SK-N-SH treated with all-trans-retinoic acid at 6 μM for 48 hours (cell line): ENCODE measurements at regions not wholly inside any gene's neighbourhood (a gene's known extent, or its start where the extent isn't known, plus 50 kb on each side); places are given as distances from the start of the nearest gene placed in this dataset.

ENCODE experiments used
- ATAC-seq: fragments of 200-7000 bp; cut with Tn5 transposase; 3 replicates; pipeline ENCODE4 v1.9.1; 2020; ENCODE audit warnings: mild to moderate bottlenecking, moderate library complexity
- ARNTL ChIP-seq: fragments of 450-650 bp; formaldehyde crosslinking; IDR thresholded peaks from 2 replicates; pipeline ENCODE4 v1.5.0; 2020; ENCODE audit warnings: low read depth, mild to moderate bottlenecking, moderate library complexity, borderline replicate concordance
- BACH2 ChIP-seq: fragments of 250-450 bp; sonication (Bioruptor Pico); IDR thresholded peaks from 2 replicates; pipeline ENCODE4 v1.9.0; 2021; ENCODE audit warnings: mild to moderate bottlenecking, borderline replicate concordance
- CSDC2 ChIP-seq: fragments of 250-450 bp; sonication (Bioruptor Pico); IDR thresholded peaks from 2 replicates; pipeline ENCODE4 v1.5.0; 2020; ENCODE audit warnings: mild to moderate bottlenecking, moderate library complexity
- CSRNP3 ChIP-seq: fragments of 250-450 bp; sonication (Bioruptor Pico); IDR thresholded peaks from 2 replicates; pipeline ENCODE4 v1.5.1; 2021; ENCODE audit warnings: mild to moderate bottlenecking, moderate library complexity
- ESRRG ChIP-seq: fragments of 250-450 bp; sonication (Bioruptor Pico); IDR thresholded peaks from 2 replicates; pipeline ENCODE4 v1.6.1; 2021; ENCODE audit warnings: mild to moderate bottlenecking
- GLIS3 ChIP-seq: fragments of 250-450 bp; sonication (Bioruptor Pico); IDR thresholded peaks from 2 replicates; pipeline ENCODE4 v1.5.0; 2020; ENCODE audit warnings: mild to moderate bottlenecking, moderate library complexity
- ISL1 ChIP-seq: fragments of 250-450 bp; sonication (Bioruptor Pico); IDR thresholded peaks from 2 replicates; pipeline ENCODE4 v2.1.2; 2022; ENCODE audit warnings: mild to moderate bottlenecking, moderate library complexity
- OSR1 ChIP-seq: fragments of 250-450 bp; sonication (Bioruptor Pico); IDR thresholded peaks from 2 replicates; pipeline ENCODE4 v1.8.0; 2022; ENCODE audit warnings: moderate library complexity, mild to moderate bottlenecking, inconsistent platforms
- PATZ1 ChIP-seq: fragments of 250-450 bp; sonication (Bioruptor Pico); IDR thresholded peaks from 2 replicates; pipeline ENCODE4 v1.8.0; 2020; ENCODE audit warnings: mild to moderate bottlenecking, moderate library complexity, borderline replicate concordance
- POU6F1 ChIP-seq: fragments of 250-450 bp; sonication (Bioruptor Pico); IDR thresholded peaks from 2 replicates; pipeline ENCODE4 v1.8.0; 2021; ENCODE audit warnings: low read depth, mild to moderate bottlenecking, moderate library complexity, borderline replicate concordance
- PPARA ChIP-seq: fragments of 250-450 bp; sonication (Bioruptor Pico); IDR thresholded peaks from 2 replicates; pipeline ENCODE4 v1.5.0; 2020; ENCODE audit warnings: mild to moderate bottlenecking, borderline replicate concordance
- RARB ChIP-seq: fragments of 250-450 bp; sonication (Bioruptor Pico); IDR thresholded peaks from 2 replicates; pipeline ENCODE4 v1.8.0; 2021; ENCODE audit warnings: mild to moderate bottlenecking, moderate library complexity
- SNAI2 ChIP-seq: fragments of 250-450 bp; sonication (Bioruptor Pico); IDR thresholded peaks from 2 replicates; pipeline ENCODE4 v1.5.0; 2020; ENCODE audit warnings: mild to moderate bottlenecking, moderate library complexity
- TCF4 ChIP-seq: fragments of 250-450 bp; sonication (Bioruptor Pico); IDR thresholded peaks from 2 replicates; pipeline ENCODE4 v1.8.0; 2021; ENCODE audit warnings: mild to moderate bottlenecking, moderate library complexity, borderline replicate concordance
- TOX ChIP-seq: fragments of 250-450 bp; sonication (Bioruptor Pico); IDR thresholded peaks from 2 replicates; pipeline ENCODE4 v1.8.0; 2021; ENCODE audit warnings: mild to moderate bottlenecking, moderate library complexity, borderline replicate concordance
- TSHZ2 ChIP-seq: fragments of 250-450 bp; sonication (Bioruptor Pico); IDR thresholded peaks from 2 replicates; pipeline ENCODE4 v1.5.0; 2020; ENCODE audit warnings: mild to moderate bottlenecking, moderate library complexity
- ZC3H10 ChIP-seq: fragments of 250-450 bp; sonication (Bioruptor Pico); IDR thresholded peaks from 2 replicates; pipeline ENCODE4 v1.5.1; 2021; ENCODE audit warnings: mild to moderate bottlenecking, moderate library complexity
- ZFP3 ChIP-seq: fragments of 250-450 bp; sonication (Bioruptor Pico); IDR thresholded peaks from 2 replicates; pipeline ENCODE4 v1.5.0; 2020; ENCODE audit warnings: mild to moderate bottlenecking, moderate library complexity
- ZFP30 ChIP-seq: fragments of 450-650 bp; formaldehyde crosslinking; IDR thresholded peaks from 2 replicates; pipeline ENCODE4 v1.5.0; 2022; ENCODE audit warnings: mild to moderate bottlenecking, moderate library complexity
- ZNF565 ChIP-seq: fragments of 450-650 bp; formaldehyde crosslinking; conservative IDR thresholded peaks from 2 replicates; pipeline ENCODE4 v1.5.0; 2020; ENCODE audit warnings: low read depth, mild to moderate bottlenecking, moderate library complexity
- ZNF70 ChIP-seq: fragments of 450-650 bp; formaldehyde crosslinking; IDR thresholded peaks from 2 replicates; pipeline ENCODE4 v1.5.0; 2020; ENCODE audit warnings: mild to moderate bottlenecking, moderate library complexity
- ZNF8 ChIP-seq: fragments of 450-650 bp; formaldehyde crosslinking; IDR thresholded peaks from 2 replicates; pipeline ENCODE4 v1.5.0; 2020; ENCODE audit warnings: mild to moderate bottlenecking, moderate library complexity

- peak; percentile 51; the same call in 1 of the 3 replicates for ATAC-seq
- TF ChIP-seq ZNF8 (CRISPR knock-in tag) (no peak), PPARA (CRISPR knock-in tag) (no peak)
These were observed 68.5 kb downstream of the SLC24A2 start for GRCh38 chr9:19720377-19720776.

GRCh38 chr9:19703702-19704101, 85.1 kb downstream of the SLC24A2 start:
- ATAC-seq: no peak
- TF ChIP-seq ZFP30 (CRISPR knock-in tag): no peak
- no peak for TF ChIP-seq TOX (CRISPR knock-in tag)
- TF ChIP-seq ZC3H10: no peak
- TF ChIP-seq PATZ1: no peak
- no peak for TF ChIP-seq ESRRG
- TF ChIP-seq OSR1 (CRISPR knock-in tag): no peak
- TF ChIP-seq ZNF8 (CRISPR knock-in tag): no peak
- TF ChIP-seq CSDC2 (CRISPR knock-in tag): no peak
- TF ChIP-seq TCF4 (CRISPR knock-in tag): no peak
- TF ChIP-seq ISL1 (CRISPR knock-in tag): no peak
- no peak for TF ChIP-seq BACH2

- no peak for ATAC-seq
- TF ChIP-seq BACH2 (no peak), OSR1 (CRISPR knock-in tag) (no peak), PPARA (CRISPR knock-in tag) (no peak), CSRNP3 (CRISPR knock-in tag) (no peak), CSDC2 (CRISPR knock-in tag) (no peak), ISL1 (CRISPR knock-in tag) (no peak), GLIS3 (CRISPR knock-in tag) (no peak), ZC3H10 (no peak), ZFP3 (CRISPR knock-in tag) (no peak), TSHZ2 (no peak), ZNF8 (CRISPR knock-in tag) (no peak), RARB (CRISPR knock-in tag) (no peak), SNAI2 (CRISPR knock-in tag) (no peak), ARNTL (no peak), TCF4 (CRISPR knock-in tag) (no peak), POU6F1 (no peak), ZFP30 (CRISPR knock-in tag) (no peak)
These were observed 86.8 kb downstream of the SLC24A2 start for GRCh38 chr9:19701991-19702390.

- ATAC-seq: no peak
- TF ChIP-seq BACH2: no peak
- no peak for TF ChIP-seq ARNTL
- no peak for TF ChIP-seq ZNF565 (CRISPR knock-in tag)
- TF ChIP-seq POU6F1: no peak
- TF ChIP-seq ZFP3 (CRISPR knock-in tag): no peak
- no peak for TF ChIP-seq TSHZ2
- no peak for TF ChIP-seq TOX (CRISPR knock-in tag)
- no peak for TF ChIP-seq ZNF70
- TF ChIP-seq PATZ1: no peak
- TF ChIP-seq ZNF8 (CRISPR knock-in tag): no peak
- no peak for TF ChIP-seq ESRRG
- no peak for TF ChIP-seq PPARA (CRISPR knock-in tag)
These were observed 87.6 kb downstream of the SLC24A2 start for GRCh38 chr9:19701274-19701673.
